Eye (tissue), 1 donor: ENCODE measurements at regions not wholly inside any gene's neighbourhood (a gene's known extent, or its start where the extent isn't known, plus 50 kb on each side); places are given as distances from the start of the nearest gene placed in this dataset.
A peak's percentile ranks its signal among the peaks of the same experiment; 100 is the strongest.

ENCODE experiments used
- DNase-seq: peaks from one replicate; pipeline ENCODE4 v3.0.0-alpha.2; 2015

GRCh38 chr3:30269751-30270445 is 336.5 kb upstream of the TGFBR2 start:
- no peak for DNase-seq

- no peak for DNase-seq
These were observed 334.6 kb upstream of the TGFBR2 start for GRCh38 chr3:30271781-30272180.

GRCh38 chr3:30273304-30274072 is 332.9 kb upstream of the TGFBR2 start:
- no peak for DNase-seq

- no peak for DNase-seq
These were observed 328.9 kb upstream of the TGFBR2 start for GRCh38 chr3:30277494-30277893.

- DNase-seq: no peak
These were observed 324.9 kb upstream of the TGFBR2 start for GRCh38 chr3:30281526-30281925.

- peak; percentile 17 for DNase-seq
These were observed 324.2 kb upstream of the TGFBR2 start for GRCh38 chr3:30282154-30282696.

GRCh38 chr3:30285188-30286006 is 321.0 kb upstream of the TGFBR2 start:
- no peak for DNase-seq

GRCh38 chr3:30286007-30286669 is 320.3 kb upstream of the TGFBR2 start:
- DNase-seq: peak; percentile 42

- DNase-seq: no peak
These were observed 319.6 kb upstream of the TGFBR2 start for GRCh38 chr3:30286811-30287210.

- DNase-seq: no peak
These were observed 317.6 kb upstream of the TGFBR2 start for GRCh38 chr3:30288830-30289229.

- DNase-seq: no peak
These were observed 317.1 kb upstream of the TGFBR2 start for GRCh38 chr3:30289324-30289723.

- no peak for DNase-seq
These were observed 316.6 kb upstream of the TGFBR2 start for GRCh38 chr3:30289766-30290165.

- DNase-seq: no peak
These were observed 315.9 kb upstream of the TGFBR2 start for GRCh38 chr3:30290479-30290878.

- DNase-seq: no peak
These were observed 314.1 kb upstream of the TGFBR2 start for GRCh38 chr3:30292192-30292893.

- no peak for DNase-seq
These were observed 312.7 kb upstream of the TGFBR2 start for GRCh38 chr3:30293621-30294240.

- no peak for DNase-seq
These were observed 312.1 kb upstream of the TGFBR2 start for GRCh38 chr3:30294241-30294667.

- DNase-seq: no peak
These were observed 309.3 kb upstream of the TGFBR2 start for GRCh38 chr3:30297112-30297511.

- DNase-seq: no peak
These were observed 306.6 kb upstream of the TGFBR2 start for GRCh38 chr3:30299674-30300385.

- no peak for DNase-seq
These were observed 305.6 kb upstream of the TGFBR2 start for GRCh38 chr3:30300809-30301208.

GRCh38 chr3:30302027-30302426 is 304.4 kb upstream of the TGFBR2 start:
- no peak for DNase-seq

GRCh38 chr3:30303770-30304169 is 302.6 kb upstream of the TGFBR2 start:
- DNase-seq: no peak
